ENCODE measurements at regions not wholly inside any gene's neighbourhood (a gene's known extent, or its start where the extent isn't known, plus 50 kb on each side); places are given as distances from the start of the nearest gene placed in this dataset.

- Mint-ChIP-seq H3K36me3 (no peaks in the 10 kb centered on the region), H3K4me1 (no peaks in the 10 kb centered on the region), H3K27me3 (ENCODE audit: low read depth in 3 of 3) (peaks cover 0 to 2% (median 1%) of the 10 kb centered on the region in 3 donors), H3K9me3 (no peaks in the 10 kb centered on the region), H3K27ac (no peak overlapping the region), H3K4me3 (no peak overlapping the region)
- no peak overlapping the region for H3K9ac ChIP-seq (ENCODE audit: insufficient read depth, low read length, poor library complexity, severe bottlenecking)
- H4K20me1 ChIP-seq (ENCODE audit: insufficient read depth, low read length): no peaks in the 10 kb centered on the region
- H3K36me3 ChIP-seq (replicated peaks in 1 of 2; ENCODE audit: control insufficient read depth in 1 of 2, insufficient read depth in 2 of 2, low read length in 2 of 2): no peaks in the 10 kb centered on the region
- H3K27me3 ChIP-seq (ENCODE audit: control insufficient read depth in 2 of 2, insufficient read depth in 2 of 2, low read length in 2 of 2): no peaks in the 10 kb centered on the region
- DNase-seq: no peak
- H3K4me2 ChIP-seq (replicated peaks; ENCODE audit: extremely low read depth, low read length, poor library complexity, severe bottlenecking): no peak overlapping the region
- H3K9me3 ChIP-seq (replicated peaks in 1 of 2; ENCODE audit: control insufficient read depth in 1 of 2, insufficient read depth in 1 of 2, low read length in 2 of 2): no peaks in the 10 kb centered on the region
- no peak for TF ChIP-seq CTCF (IDR thresholded peaks at IDR 0.05)
- H3K27ac ChIP-seq (ENCODE audit: low read depth in 1 of 2, low read length in 2 of 2): no peak overlapping the region
- H3K4me1 ChIP-seq (ENCODE audit: control insufficient read depth in 1 of 2, insufficient read depth in 2 of 2, low read length in 2 of 2): no peaks in the 10 kb centered on the region
- no peak overlapping the region for H3K4me3 ChIP-seq (replicated peaks in 1 of 3; ENCODE audit: low read depth in 2 of 3, low read length in 3 of 3)
- no CpG with 5 or more reads among the region's 2 CpGs for WGBS (ENCODE audit: insufficient coverage)
- no peaks in the 10 kb centered on the region for H3K79me2 ChIP-seq (ENCODE audit: insufficient read depth, low read length)
- no peak overlapping the region for H2AFZ ChIP-seq (ENCODE audit: insufficient read depth, low read depth, low read length, poor library complexity, severe bottlenecking)
- intact Hi-C loops (cut with micrococcal nuclease): no loop called here
These were observed 1322.0 kb downstream of the ARAP2 start for GRCh38 chr4:34922325-34922724.

- Histone ChIP-seq H4K20me1 (ENCODE audit: insufficient read depth, low read length) (no peaks in the 10 kb centered on the region), H3K4me2 (replicated peaks; ENCODE audit: extremely low read depth, low read length, poor library complexity, severe bottlenecking) (no peak overlapping the region), H3K4me3 (replicated peaks in 1 of 3; ENCODE audit: low read depth in 2 of 3, low read length in 3 of 3) (no peak overlapping the region), H3K9ac (ENCODE audit: insufficient read depth, low read length, poor library complexity, severe bottlenecking) (no peak overlapping the region), H3K27me3 (ENCODE audit: control insufficient read depth in 2 of 2, insufficient read depth in 2 of 2, low read length in 2 of 2) (no peaks in the 10 kb centered on the region), H2AFZ (ENCODE audit: insufficient read depth, low read depth, low read length, poor library complexity, severe bottlenecking) (no peak overlapping the region), H3K36me3 (replicated peaks in 1 of 2; ENCODE audit: control insufficient read depth in 1 of 2, insufficient read depth in 2 of 2, low read length in 2 of 2) (no peaks in the 10 kb centered on the region), H3K4me1 (ENCODE audit: control insufficient read depth in 1 of 2, insufficient read depth in 2 of 2, low read length in 2 of 2) (no peaks in the 10 kb centered on the region), H3K79me2 (ENCODE audit: insufficient read depth, low read length) (no peaks in the 10 kb centered on the region), H3K9me3 (replicated peaks in 1 of 2; ENCODE audit: control insufficient read depth in 1 of 2, insufficient read depth in 1 of 2, low read length in 2 of 2) (no peaks in the 10 kb centered on the region), H3K27ac (ENCODE audit: low read depth in 1 of 2, low read length in 2 of 2) (no peak overlapping the region)
- intact Hi-C loops (cut with micrococcal nuclease): no loop called here
- DNase-seq: no peak
- Mint-ChIP-seq H3K9me3 (peaks cover 0 to 2% (median 0%) of the 10 kb centered on the region in 7 donors), H3K36me3 (no peaks in the 10 kb centered on the region), H3K27me3 (ENCODE audit: low read depth in 3 of 3) (peaks cover 0 to 3% (median 2%) of the 10 kb centered on the region in 3 donors), H3K4me3 (no peak overlapping the region), H3K4me1 (no peaks in the 10 kb centered on the region), H3K27ac (no peak overlapping the region)
- TF ChIP-seq CTCF (IDR thresholded peaks at IDR 0.05): no peak
- no CpG with 5 or more reads among the region's 5 CpGs for WGBS (ENCODE audit: insufficient coverage)
These were observed 1311.7 kb downstream of the ARAP2 start for GRCh38 chr4:34932591-34932990.
